ENCODE measurements at regions not wholly inside any gene's neighbourhood (a gene's known extent, or its start where the extent isn't known, plus 50 kb on each side); places are given as distances from the start of the nearest gene placed in this dataset.

DNA sequence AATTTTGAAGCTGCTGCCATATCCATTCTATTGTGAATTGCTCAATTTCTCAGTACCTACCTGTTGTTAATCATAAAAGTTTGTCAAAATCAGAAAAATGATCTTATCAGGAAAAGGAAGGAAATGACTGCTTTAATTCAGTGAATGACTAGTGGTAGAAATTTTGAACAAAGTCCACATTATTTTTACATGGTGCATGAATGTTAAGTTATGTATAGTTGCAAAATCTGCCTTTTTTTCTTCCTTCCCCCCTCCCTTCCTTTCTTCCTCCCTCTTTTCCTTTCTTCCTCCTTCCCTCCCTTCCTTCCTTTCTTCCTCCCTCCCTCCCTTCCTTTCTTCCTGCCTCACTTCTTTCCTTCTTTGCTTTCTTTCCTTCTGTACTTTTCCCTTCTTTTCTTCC lies 127.1 kb upstream of the TSHZ2 start:
- Histone ChIP-seq H3K4me1 (no peaks in the 10 kb centered on the region), H3K36me3 (no peaks in the 10 kb centered on the region), H3K9me3 (no peaks in the 10 kb centered on the region), H3K4me3 (no peak overlapping the region), H3K27me3 (no peaks in the 10 kb centered on the region), H3K27ac (replicated peaks in 1 of 4) (no peak overlapping the region)
- no peak for DNase-seq (ENCODE audit: extremely low spot score)
- no peak for TF ChIP-seq POLR2A (IDR thresholded peaks at IDR 0.05; ENCODE audit: low read depth)
- no peak for TF ChIP-seq EP300 (IDR thresholded peaks at IDR 0.05)
- TF ChIP-seq, protein P1, sequence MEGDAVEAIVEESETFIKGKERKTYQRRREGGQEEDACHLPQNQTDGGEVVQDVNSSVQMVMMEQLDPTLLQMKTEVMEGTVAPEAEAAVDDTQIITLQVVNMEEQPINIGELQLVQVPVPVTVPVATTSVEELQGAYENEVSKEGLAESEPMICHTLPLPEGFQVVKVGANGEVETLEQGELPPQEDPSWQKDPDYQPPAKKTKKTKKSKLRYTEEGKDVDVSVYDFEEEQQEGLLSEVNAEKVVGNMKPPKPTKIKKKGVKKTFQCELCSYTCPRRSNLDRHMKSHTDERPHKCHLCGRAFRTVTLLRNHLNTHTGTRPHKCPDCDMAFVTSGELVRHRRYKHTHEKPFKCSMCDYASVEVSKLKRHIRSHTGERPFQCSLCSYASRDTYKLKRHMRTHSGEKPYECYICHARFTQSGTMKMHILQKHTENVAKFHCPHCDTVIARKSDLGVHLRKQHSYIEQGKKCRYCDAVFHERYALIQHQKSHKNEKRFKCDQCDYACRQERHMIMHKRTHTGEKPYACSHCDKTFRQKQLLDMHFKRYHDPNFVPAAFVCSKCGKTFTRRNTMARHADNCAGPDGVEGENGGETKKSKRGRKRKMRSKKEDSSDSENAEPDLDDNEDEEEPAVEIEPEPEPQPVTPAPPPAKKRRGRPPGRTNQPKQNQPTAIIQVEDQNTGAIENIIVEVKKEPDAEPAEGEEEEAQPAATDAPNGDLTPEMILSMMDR (IDR thresholded peaks at IDR 0.05): no peak
- TF ChIP-seq POLR2AphosphoS5 (IDR thresholded peaks at IDR 0.05): no peak
- intact Hi-C loops (cut with DNase I): no loop called here

DNA sequence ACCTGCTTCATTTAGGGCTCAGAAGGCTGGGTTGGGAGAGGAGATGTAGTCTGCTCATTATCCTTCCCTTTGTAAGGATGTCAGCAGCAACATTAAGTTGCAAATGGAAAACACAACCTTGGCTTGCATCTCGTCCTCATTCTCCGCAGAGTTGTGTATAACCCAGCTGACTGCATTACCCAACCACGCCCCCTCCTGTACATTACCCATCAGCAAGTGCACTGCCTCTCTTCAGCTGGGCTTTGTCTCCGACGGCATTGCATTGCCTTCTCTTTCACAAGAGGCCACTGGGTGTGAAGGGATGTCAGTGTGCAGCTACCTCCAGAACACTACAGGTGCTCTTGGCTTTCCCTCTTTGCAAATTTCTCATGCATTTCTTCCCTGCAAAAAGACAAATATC lies 128.7 kb upstream of the TSHZ2 start:
- DNase-seq (ENCODE audit: extremely low spot score): no peak
- Histone ChIP-seq H3K4me3 (no peak overlapping the region), H3K9me3 (no peaks in the 10 kb centered on the region), H3K27me3 (no peaks in the 10 kb centered on the region), H3K27ac (replicated peaks in 1 of 4) (no peak overlapping the region), H3K36me3 (no peaks in the 10 kb centered on the region), H3K4me1 (no peaks in the 10 kb centered on the region)
- 79% methylated on average over 5 of the region's 5 CpGs for WGBS
- intact Hi-C loops (cut with DNase I): no loop called here
- no peak for TF ChIP-seq POLR2AphosphoS5 (IDR thresholded peaks at IDR 0.05)
- TF ChIP-seq, protein P1 (IDR thresholded peaks at IDR 0.05): no peak
- TF ChIP-seq EP300 (IDR thresholded peaks at IDR 0.05): no peak
- no peak for TF ChIP-seq POLR2A (IDR thresholded peaks at IDR 0.05; ENCODE audit: low read depth)

DNA sequence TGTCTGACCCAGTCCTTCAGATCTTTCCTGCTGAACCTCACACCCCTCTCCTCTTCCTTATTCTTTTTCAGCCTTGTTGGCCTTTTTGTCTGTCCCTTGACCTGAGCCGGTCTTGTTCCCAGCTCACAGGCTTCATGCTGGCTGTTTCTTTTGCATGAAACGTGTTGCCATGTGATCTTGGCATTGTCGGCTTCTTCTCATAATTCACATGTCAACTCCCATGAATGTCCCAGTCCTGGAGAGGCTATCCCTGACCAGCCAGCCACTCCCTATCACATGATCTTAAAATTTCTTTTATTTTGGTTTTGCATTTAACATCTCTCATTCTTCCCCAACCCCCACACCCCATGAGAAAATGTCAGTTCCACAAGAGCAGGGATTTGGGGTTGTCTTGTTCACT lies 131.2 kb upstream of the TSHZ2 start:
- Histone ChIP-seq H3K4me1 (no peaks in the 10 kb centered on the region), H3K27ac (replicated peaks in 1 of 4) (no peak overlapping the region), H3K9me3 (no peaks in the 10 kb centered on the region), H3K4me3 (no peak overlapping the region), H3K36me3 (no peaks in the 10 kb centered on the region), H3K27me3 (no peaks in the 10 kb centered on the region)
- intact Hi-C loops (cut with DNase I): no loop called here
- TF ChIP-seq, protein P1 (IDR thresholded peaks at IDR 0.05): no peak
- TF ChIP-seq POLR2AphosphoS5 (IDR thresholded peaks at IDR 0.05): no peak
- no peak for TF ChIP-seq EP300 (IDR thresholded peaks at IDR 0.05)
- TF ChIP-seq POLR2A (IDR thresholded peaks at IDR 0.05; ENCODE audit: low read depth): no peak
- whole genome bisulfite sequencing: 79% methylated on average over 3 of the region's 3 CpGs
- DNase-seq (ENCODE audit: extremely low spot score): no peak

DNA sequence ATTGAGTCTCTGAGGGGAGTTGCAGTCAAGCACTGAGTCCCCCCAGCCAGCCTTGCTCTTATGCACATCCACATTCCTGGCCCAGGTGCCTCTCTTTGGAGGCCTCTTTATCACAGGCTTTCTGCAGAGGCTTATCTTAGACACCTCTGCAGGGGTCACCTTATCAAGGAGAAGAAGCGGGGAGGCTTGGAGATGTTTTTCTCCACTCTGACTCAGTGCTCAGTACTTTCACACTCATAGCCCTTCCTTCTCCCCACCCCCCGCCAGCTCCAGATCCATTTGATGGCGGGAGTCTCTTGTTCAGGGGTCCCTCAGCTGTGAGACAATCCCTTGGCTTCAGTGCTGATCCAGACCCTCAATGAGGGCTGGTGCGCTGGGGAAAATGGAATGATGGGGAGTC lies 132.1 kb upstream of the TSHZ2 start:
- Histone ChIP-seq H3K27ac (replicated peaks in 1 of 4) (no peak overlapping the region), H3K4me3 (no peak overlapping the region), H3K4me1 (no peaks in the 10 kb centered on the region), H3K27me3 (no peaks in the 10 kb centered on the region), H3K9me3 (no peaks in the 10 kb centered on the region), H3K36me3 (no peaks in the 10 kb centered on the region)
- no peak for TF ChIP-seq POLR2AphosphoS5 (IDR thresholded peaks at IDR 0.05)
- TF ChIP-seq POLR2A (IDR thresholded peaks at IDR 0.05; ENCODE audit: low read depth): no peak
- TF ChIP-seq, protein P1 (IDR thresholded peaks at IDR 0.05): no peak
- DNase-seq (ENCODE audit: extremely low spot score): no peak
- intact Hi-C loops (cut with DNase I): no loop called here
- WGBS: 97% methylated on average over 4 of the region's 4 CpGs

DNA sequence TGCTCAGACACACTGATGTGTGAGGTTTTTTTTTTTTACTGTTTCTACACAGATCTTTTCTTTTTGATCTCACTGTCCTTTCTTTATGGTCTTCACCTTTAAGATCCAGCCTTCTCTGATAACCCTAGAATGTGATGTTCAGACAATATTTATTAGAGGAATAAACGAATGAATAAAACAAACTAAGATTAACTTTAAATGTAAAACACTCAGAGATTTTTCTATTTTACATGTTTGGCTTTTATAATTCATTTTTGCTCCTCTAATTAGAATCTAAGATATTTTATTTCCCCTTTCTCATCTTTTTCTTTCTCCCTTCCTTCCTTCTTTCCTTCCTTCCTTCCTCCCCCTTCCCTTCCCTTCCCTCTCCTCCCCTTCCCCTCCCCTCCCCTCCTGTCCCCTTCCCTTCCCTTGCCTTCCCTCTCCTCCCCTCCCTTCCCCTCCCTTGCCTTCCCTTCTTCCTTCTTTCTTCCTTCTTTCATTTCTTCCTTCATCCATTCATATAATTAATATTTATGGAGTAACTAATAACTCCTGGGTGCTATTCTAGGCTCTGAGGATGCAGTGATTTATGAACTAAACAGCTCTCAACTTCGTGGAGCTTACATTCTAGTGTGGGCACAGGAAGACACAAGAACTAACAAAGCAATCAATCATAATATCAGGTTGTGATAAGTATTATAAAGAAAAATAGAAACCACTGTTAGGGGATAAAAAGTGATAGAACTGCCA lies 133.5 kb upstream of the TSHZ2 start:
- Histone ChIP-seq H3K36me3 (no peaks in the 10 kb centered on the region), H3K4me1 (no peaks in the 10 kb centered on the region), H3K27ac (replicated peaks in 1 of 4) (no peak overlapping the region), H3K4me3 (no peak overlapping the region), H3K27me3 (no peaks in the 10 kb centered on the region), H3K9me3 (no peaks in the 10 kb centered on the region)
- no peak for DNase-seq (ENCODE audit: extremely low spot score)
- no peak for TF ChIP-seq POLR2A (IDR thresholded peaks at IDR 0.05; ENCODE audit: low read depth)
- TF ChIP-seq, protein P1 (IDR thresholded peaks at IDR 0.05): no peak
- no peak for TF ChIP-seq POLR2AphosphoS5 (IDR thresholded peaks at IDR 0.05)
- TF ChIP-seq EP300 (IDR thresholded peaks at IDR 0.05): no peak
- intact Hi-C loops (cut with DNase I): no loop called here
- 61% methylated on average over 2 of the region's 2 CpGs for WGBS

All from esophagus muscularis mucosa (tissue), 4 donors.